GM12878 (cell line): ENCODE measurements at regions not wholly inside any gene's neighbourhood (a gene's known extent, or its start where the extent isn't known, plus 50 kb on each side); places are given as distances from the start of the nearest gene placed in this dataset.

Experiments
- CHD1 ChIP-seq: IDR thresholded peaks from 2 replicates; pipeline ENCODE4 v1.6.1; 2012; ENCODE audit warnings: low read depth, low read length, improper control_type of control experiment
- CREB1 ChIP-seq: IDR thresholded peaks from 2 replicates; pipeline ENCODE4 v1.6.1; 2012; ENCODE audit warnings: low read depth, mild to moderate bottlenecking, inconsistent platforms
- CTCF ChIP-seq, 3 experiments: IDR thresholded peaks in 2 of 3; conservative IDR thresholded peaks in 1 of 3; 2 replicates each; pipeline ENCODE4 v1.5.1; 2011; ENCODE audit warnings: low read depth in 3 of 3, low read length in 3 of 3, mild to moderate bottlenecking in 3 of 3, control low read depth in 2 of 3, moderate library complexity in 2 of 3, inconsistent platforms in 1 of 3, mixed read lengths in 1 of 3; ENCODE audit not compliant: control insufficient read depth in 2 of 3, insufficient read depth in 1 of 3; ENCODE audit errors: extremely low read depth in 1 of 3
- HDAC2 ChIP-seq: fragments of 200-600 bp; sonication (generic); IDR thresholded peaks from 2 replicates; pipeline ENCODE4 v1.6.1; 2017
- MYC ChIP-seq: IDR thresholded peaks from 2 replicates; pipeline ENCODE4 v1.6.1; 2011; ENCODE audit warnings: mild to moderate bottlenecking, low read length, moderate library complexity, inconsistent platforms; ENCODE audit not compliant: insufficient read depth, insufficient replicate concordance, insufficient read length, severe bottlenecking
- NBN ChIP-seq: fragments of 450-650 bp; IDR thresholded peaks from 2 replicates; pipeline ENCODE4 v1.6.1; 2016
- POLR2A ChIP-seq: IDR thresholded peaks from 2 replicates; pipeline ENCODE4 v1.6.1; 2011; ENCODE audit warnings: low read depth, mild to moderate bottlenecking, low read length
- POLR2AphosphoS5 ChIP-seq: IDR thresholded peaks from 2 replicates; pipeline ENCODE4 v1.6.1; 2011; ENCODE audit warnings: mild to moderate bottlenecking, low read length, inconsistent platforms
- SKIL ChIP-seq: fragments of 450-650 bp; IDR thresholded peaks from 2 replicates; pipeline ENCODE4 v1.6.1; 2017; ENCODE audit warnings: mild to moderate bottlenecking, low read depth, inconsistent platforms; ENCODE audit not compliant: poor library complexity, severe bottlenecking
- TBL1XR1 ChIP-seq: IDR thresholded peaks from 2 replicates; pipeline ENCODE4 v1.6.1; 2012; ENCODE audit warnings: low read depth, low read length, improper control_type of control experiment
- ZZZ3 ChIP-seq: IDR thresholded peaks from 2 replicates; pipeline ENCODE4 v1.6.1; 2011; ENCODE audit warnings: low read depth; ENCODE audit not compliant: control insufficient read depth, insufficient read length
- TF ChIP-seq, protein P1 (sequence below): fragments of 450-650 bp; IDR thresholded peaks from 2 replicates; pipeline ENCODE4 v1.6.1; 2018; ENCODE audit warnings: borderline replicate concordance, mild to moderate bottlenecking; ENCODE audit not compliant: partially characterized antibody
- TF ChIP-seq, protein P2 (sequence below): IDR thresholded peaks from 2 replicates; pipeline ENCODE4 v1.6.1; 2012; ENCODE audit warnings: mild to moderate bottlenecking, low read depth, low read length

- TF ChIP-seq POLR2AphosphoS5 (no peak), CREB1 (no peak), NBN (no peak), POLR2A (no peak), HDAC2 (no peak), SKIL (no peak), MYC (no peak), CHD1 (no peak), CTCF (IDR thresholded peaks at IDR 0.05 in 2 of 3, conservative IDR thresholded peaks at IDR 0.05 in 1 of 3; ENCODE audit: control insufficient read depth in 2 of 3, extremely low read depth in 1 of 3, insufficient read depth in 1 of 3, low read depth in 3 of 3, low read length in 3 of 3) (no peak), ZZZ3 (no peak), TBL1XR1 (no peak)
- TF ChIP-seq, protein P1, sequence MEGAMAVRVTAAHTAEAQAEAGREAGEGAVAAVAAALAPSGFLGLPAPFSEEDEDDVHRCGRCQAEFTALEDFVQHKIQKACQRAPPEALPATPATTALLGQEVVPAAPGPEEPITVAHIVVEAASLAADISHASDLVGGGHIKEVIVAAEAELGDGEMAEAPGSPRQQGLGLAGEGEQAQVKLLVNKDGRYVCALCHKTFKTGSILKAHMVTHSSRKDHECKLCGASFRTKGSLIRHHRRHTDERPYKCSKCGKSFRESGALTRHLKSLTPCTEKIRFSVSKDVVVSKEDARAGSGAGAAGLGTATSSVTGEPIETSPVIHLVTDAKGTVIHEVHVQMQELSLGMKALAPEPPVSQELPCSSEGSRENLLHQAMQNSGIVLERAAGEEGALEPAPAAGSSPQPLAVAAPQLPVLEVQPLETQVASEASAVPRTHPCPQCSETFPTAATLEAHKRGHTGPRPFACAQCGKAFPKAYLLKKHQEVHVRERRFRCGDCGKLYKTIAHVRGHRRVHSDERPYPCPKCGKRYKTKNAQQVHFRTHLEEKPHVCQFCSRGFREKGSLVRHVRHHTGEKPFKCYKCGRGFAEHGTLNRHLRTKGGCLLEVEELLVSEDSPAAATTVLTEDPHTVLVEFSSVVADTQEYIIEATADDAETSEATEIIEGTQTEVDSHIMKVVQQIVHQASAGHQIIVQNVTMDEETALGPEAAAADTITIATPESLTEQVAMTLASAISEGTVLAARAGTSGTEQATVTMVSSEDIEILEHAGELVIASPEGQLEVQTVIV, result no peak
- TF ChIP-seq, protein P2, sequence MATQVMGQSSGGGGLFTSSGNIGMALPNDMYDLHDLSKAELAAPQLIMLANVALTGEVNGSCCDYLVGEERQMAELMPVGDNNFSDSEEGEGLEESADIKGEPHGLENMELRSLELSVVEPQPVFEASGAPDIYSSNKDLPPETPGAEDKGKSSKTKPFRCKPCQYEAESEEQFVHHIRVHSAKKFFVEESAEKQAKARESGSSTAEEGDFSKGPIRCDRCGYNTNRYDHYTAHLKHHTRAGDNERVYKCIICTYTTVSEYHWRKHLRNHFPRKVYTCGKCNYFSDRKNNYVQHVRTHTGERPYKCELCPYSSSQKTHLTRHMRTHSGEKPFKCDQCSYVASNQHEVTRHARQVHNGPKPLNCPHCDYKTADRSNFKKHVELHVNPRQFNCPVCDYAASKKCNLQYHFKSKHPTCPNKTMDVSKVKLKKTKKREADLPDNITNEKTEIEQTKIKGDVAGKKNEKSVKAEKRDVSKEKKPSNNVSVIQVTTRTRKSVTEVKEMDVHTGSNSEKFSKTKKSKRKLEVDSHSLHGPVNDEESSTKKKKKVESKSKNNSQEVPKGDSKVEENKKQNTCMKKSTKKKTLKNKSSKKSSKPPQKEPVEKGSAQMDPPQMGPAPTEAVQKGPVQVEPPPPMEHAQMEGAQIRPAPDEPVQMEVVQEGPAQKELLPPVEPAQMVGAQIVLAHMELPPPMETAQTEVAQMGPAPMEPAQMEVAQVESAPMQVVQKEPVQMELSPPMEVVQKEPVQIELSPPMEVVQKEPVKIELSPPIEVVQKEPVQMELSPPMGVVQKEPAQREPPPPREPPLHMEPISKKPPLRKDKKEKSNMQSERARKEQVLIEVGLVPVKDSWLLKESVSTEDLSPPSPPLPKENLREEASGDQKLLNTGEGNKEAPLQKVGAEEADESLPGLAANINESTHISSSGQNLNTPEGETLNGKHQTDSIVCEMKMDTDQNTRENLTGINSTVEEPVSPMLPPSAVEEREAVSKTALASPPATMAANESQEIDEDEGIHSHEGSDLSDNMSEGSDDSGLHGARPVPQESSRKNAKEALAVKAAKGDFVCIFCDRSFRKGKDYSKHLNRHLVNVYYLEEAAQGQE, result no peak
Observed at GRCh38 chr2:173817582-173817981, 147.6 kb downstream of the SP3 start.
